OCI-LY3 (cell line): ENCODE measurements at regions not wholly inside any gene's neighbourhood (a gene's known extent, or its start where the extent isn't known, plus 50 kb on each side); places are given as distances from the start of the nearest gene placed in this dataset.

Experiments
- EZH2phosphoT487 ChIP-seq: fragments of 200-600 bp; shearing (Covaris generic); IDR thresholded peaks from 2 replicates; pipeline ENCODE4 v1.6.1; 2018; ENCODE audit warnings: antibody characterized with exemption, mixed run types, low read depth
- TF ChIP-seq, protein P1 (sequence below): fragments of 200-600, 300-600 bp; sonication (generic); IDR thresholded peaks from 2 replicates; pipeline ENCODE4 v1.5.1; 2014; ENCODE audit warnings: antibody characterized with exemption, low read length, low read depth

DNA sequence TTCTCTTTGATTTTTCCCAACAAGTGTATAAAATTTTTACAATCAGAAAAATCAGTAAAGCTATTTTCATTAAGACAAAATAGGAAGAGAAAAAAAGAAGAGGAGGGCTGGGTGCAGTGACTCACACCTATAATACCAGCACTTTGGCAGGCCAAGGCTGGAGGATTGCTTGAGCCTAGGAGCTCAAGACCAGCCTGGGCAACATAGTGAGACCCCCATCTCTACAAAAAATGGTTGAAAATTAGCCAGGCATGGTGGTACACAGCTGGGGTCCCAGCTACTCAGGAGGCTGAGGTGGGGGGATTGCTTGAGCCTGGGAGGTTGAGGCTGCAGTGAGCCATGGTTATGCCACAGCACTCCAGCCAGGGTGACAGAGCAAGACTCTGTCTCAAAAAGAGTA is 172.3 kb downstream of the AKR1D1 start:
- TF ChIP-seq, protein P1, sequence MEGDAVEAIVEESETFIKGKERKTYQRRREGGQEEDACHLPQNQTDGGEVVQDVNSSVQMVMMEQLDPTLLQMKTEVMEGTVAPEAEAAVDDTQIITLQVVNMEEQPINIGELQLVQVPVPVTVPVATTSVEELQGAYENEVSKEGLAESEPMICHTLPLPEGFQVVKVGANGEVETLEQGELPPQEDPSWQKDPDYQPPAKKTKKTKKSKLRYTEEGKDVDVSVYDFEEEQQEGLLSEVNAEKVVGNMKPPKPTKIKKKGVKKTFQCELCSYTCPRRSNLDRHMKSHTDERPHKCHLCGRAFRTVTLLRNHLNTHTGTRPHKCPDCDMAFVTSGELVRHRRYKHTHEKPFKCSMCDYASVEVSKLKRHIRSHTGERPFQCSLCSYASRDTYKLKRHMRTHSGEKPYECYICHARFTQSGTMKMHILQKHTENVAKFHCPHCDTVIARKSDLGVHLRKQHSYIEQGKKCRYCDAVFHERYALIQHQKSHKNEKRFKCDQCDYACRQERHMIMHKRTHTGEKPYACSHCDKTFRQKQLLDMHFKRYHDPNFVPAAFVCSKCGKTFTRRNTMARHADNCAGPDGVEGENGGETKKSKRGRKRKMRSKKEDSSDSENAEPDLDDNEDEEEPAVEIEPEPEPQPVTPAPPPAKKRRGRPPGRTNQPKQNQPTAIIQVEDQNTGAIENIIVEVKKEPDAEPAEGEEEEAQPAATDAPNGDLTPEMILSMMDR, result no peak
- TF ChIP-seq EZH2phosphoT487, result no peak
